AG09319 (cell line): ENCODE measurements at regions not wholly inside any gene's neighbourhood (a gene's known extent, or its start where the extent isn't known, plus 50 kb on each side); places are given as distances from the start of the nearest gene placed in this dataset.

Experiments
- DNase-seq: peaks from one replicate; pipeline ENCODE4 v3.0.0-alpha.2; 2010; ENCODE audit warnings: low read depth; ENCODE audit errors: extremely low read depth
- CTCF ChIP-seq: IDR thresholded peaks from 2 replicates; pipeline ENCODE4 v1.5.1; 2011; ENCODE audit warnings: low read depth, mild to moderate bottlenecking, inconsistent platforms, low read length, moderate library complexity

DNA sequence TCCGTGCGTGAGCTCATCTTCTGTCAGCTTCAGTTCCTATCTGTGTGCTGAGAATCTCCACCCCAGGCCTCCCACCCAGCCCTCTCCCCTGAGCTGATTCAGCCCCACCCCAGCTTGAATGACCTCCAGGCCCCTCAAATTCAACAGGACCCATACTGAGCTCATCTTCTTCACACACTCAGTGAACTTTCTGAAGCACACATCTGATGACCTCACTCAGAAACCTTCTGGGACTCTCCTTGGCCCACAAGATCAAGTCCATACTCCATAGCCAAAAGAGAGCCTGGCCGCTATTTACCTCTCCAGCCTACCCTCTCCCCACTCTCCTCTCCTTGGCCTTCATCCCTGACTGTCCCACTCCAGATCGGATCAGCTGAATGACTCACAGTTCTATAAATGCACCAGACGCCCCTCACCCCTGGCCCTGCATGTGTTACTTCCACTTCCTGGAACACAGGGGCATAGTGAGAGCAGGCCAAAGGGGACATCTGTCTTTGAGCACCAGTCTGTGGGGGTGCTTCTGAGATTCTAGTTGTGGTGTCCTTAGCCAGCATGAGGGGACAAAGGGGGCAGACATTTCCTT is 62.5 kb downstream of the PJA1 start:
- no peak for TF ChIP-seq CTCF
- DNase-seq: no peak

- TF ChIP-seq CTCF: no peak
- DNase-seq: no peak
Measured at GRCh38 chrX:69101683-69102251, 63.5 kb downstream of the PJA1 start.

GRCh38 chrX:69100478-69100877 is 64.8 kb downstream of the PJA1 start:
- DNase-seq: no peak
- TF ChIP-seq CTCF: no peak

DNA sequence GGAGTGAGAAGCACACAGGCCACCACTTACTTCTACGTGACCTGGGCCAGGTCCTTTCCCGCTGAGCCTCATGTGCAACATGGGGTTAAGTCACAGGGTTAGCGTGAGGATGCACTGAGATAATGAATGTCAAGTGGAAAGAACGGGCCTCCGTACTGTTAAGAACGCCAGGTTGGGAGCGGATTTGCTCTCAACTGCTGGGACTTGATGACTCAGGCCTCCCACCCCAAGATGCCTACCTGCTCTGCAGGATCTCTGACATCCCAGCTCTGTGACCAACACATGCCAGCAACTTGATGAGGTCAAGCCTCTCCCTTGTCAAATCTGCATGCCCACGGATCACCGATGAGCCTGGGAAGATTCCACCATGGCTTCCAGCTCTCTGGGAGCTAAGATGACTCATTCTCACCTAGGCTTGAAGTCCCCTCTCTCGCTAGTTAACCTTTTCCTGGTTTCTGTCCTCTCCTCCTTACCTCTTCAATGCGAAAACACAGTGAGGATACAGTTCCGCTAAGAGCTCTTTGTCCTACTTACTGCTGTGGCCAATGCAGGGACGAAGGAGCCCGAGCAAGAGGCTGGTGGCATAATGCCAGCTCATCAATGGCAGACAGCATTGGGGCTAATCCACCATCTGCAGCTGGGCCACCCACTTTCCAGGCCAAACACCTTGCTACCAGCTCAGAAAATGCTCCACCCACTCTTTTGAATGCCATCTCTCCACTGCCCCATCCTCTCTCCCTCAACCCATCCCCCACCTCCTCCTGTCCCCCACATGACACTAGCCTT is 67.6 kb downstream of the PJA1 start:
- no peak for TF ChIP-seq CTCF
- no peak for DNase-seq

- no peak for DNase-seq
- no peak for TF ChIP-seq CTCF
Measured at GRCh38 chrX:69096963-69097362, 68.3 kb downstream of the PJA1 start.

GRCh38 chrX:69094977-69095669 is 70.1 kb downstream of the PJA1 start:
- TF ChIP-seq CTCF: no peak
- DNase-seq: no peak
